T-cell (primary cell): ENCODE measurements at regions not wholly inside any gene's neighbourhood (a gene's known extent, or its start where the extent isn't known, plus 50 kb on each side); places are given as distances from the start of the nearest gene placed in this dataset.

Experiments used
- ATAC-seq, 4 experiments: fragments of 200-7000 bp in 3 of 4; fragments of 150-1000 bp in 1 of 4; cut with Tn5 transposase; replicated peaks in 1 of 4; 1 replicate in 3 of 4; 2 replicates in 1 of 4; pipeline ENCODE4 v1.10.0; 2021; ENCODE audit warnings: moderate library complexity in 3 of 4, mild to moderate bottlenecking in 2 of 4, moderate number of reproducible peaks in 1 of 4
- CTCF ChIA-PET, 2 donors: fragments of 300-600 bp; sonication (Branson Sonifier 250); formaldehyde crosslinking; loops; one replicate each; lab custom pipeline; 2022; ENCODE audit warnings: antibody characterized with exemption in 2 of 2; lab: Charles Lee
- POLR2A ChIA-PET, 2 donors: fragments of 300-600 bp; sonication (Branson Sonifier 250); formaldehyde crosslinking; loops; one replicate each; lab custom pipeline; 2022; ENCODE audit warnings: antibody characterized with exemption in 2 of 2; lab: Charles Lee
- DNase-seq, 35 experiments: peaks; one replicate each; pipeline versions ENCODE4 v3.0.0 to v3.0.0-alpha.2; 2013 to 2023
- H3K27ac ChIP-seq: one replicate; pipeline ENCODE4 v1.5.1; 2013; ENCODE audit warnings: low read length
- H3K27me3 ChIP-seq, 2 experiments: replicated peaks in 1 of 2; 1 replicate in 1 of 2; 2 replicates in 1 of 2; pipeline versions ENCODE4 v1.6.1 to v1.7.0; 2013; ENCODE audit warnings: low read length in 1 of 2, mixed read lengths in 1 of 2; ENCODE audit not compliant: control insufficient read depth in 2 of 2, insufficient read depth in 2 of 2; ENCODE audit errors: extremely low read depth in 1 of 2
- H3K36me3 ChIP-seq, 2 donors: 1 replicate in 1 of 2; 2 replicates in 1 of 2; pipeline versions ENCODE4 v1.6.1 to v1.7.0; 2013; ENCODE audit warnings: low read length in 1 of 2; ENCODE audit not compliant: control insufficient read depth in 2 of 2, insufficient read depth in 1 of 2; ENCODE audit errors: extremely low read depth in 1 of 2
- H3K4me1 ChIP-seq, 2 experiments: 1 replicate in 1 of 2; 2 replicates in 1 of 2; pipeline versions ENCODE4 v1.6.1 to v1.7.0; 2013; ENCODE audit warnings: low read length in 2 of 2, mixed read lengths in 1 of 2; ENCODE audit not compliant: insufficient read depth in 2 of 2, control insufficient read depth in 1 of 2; ENCODE audit errors: extremely low read depth in 1 of 2
- H3K4me3 ChIP-seq, 2 donors: 1 replicate in 1 of 2; 2 replicates in 1 of 2; pipeline versions ENCODE4 v1.5.1 to v1.7.0; 2013; ENCODE audit warnings: mild to moderate bottlenecking in 2 of 2, low read length in 1 of 2, moderate library complexity in 1 of 2; ENCODE audit not compliant: control insufficient read depth in 1 of 2; ENCODE audit errors: extremely low read depth in 1 of 2
- H3K9me3 ChIP-seq: 2 replicates; pipeline ENCODE4 v1.7.0; 2013
- H3K27ac Mint-ChIP-seq, 2 donors: one replicate each; pipeline ENCODE4 v1.8.0; 2020 to 2021; ENCODE audit warnings: mild to moderate bottlenecking in 2 of 2, mixed read lengths in 2 of 2
- H3K27me3 Mint-ChIP-seq, 2 donors: one replicate each; pipeline ENCODE4 v1.8.0; 2021 to 2022; ENCODE audit warnings: mixed read lengths in 2 of 2
- H3K36me3 Mint-ChIP-seq: one replicate; pipeline ENCODE4 v1.8.0; 2021; ENCODE audit warnings: mixed read lengths
- H3K4me1 Mint-ChIP-seq, 3 donors: one replicate each; pipeline ENCODE4 v1.8.0; 2020 to 2022; ENCODE audit warnings: mixed read lengths in 3 of 3, mild to moderate bottlenecking in 1 of 3
- H3K4me3 Mint-ChIP-seq, 3 donors: one replicate each; pipeline ENCODE4 v1.8.0; 2020 to 2022; ENCODE audit warnings: mild to moderate bottlenecking in 3 of 3, mixed read lengths in 3 of 3, moderate library complexity in 3 of 3
- H3K9me3 Mint-ChIP-seq, 3 donors: one replicate each; pipeline ENCODE4 v1.8.0; 2020 to 2022; ENCODE audit warnings: mixed read lengths in 3 of 3
- WGBS: methylation state at CpG from one replicate; pipeline ENCODE4 v1.1.5; 2013; ENCODE audit warnings: missing lambda C conversion rate; ENCODE audit not compliant: insufficient coverage; 5-methylcytosine and 5-hydroxymethylcytosine counted together

DNA sequence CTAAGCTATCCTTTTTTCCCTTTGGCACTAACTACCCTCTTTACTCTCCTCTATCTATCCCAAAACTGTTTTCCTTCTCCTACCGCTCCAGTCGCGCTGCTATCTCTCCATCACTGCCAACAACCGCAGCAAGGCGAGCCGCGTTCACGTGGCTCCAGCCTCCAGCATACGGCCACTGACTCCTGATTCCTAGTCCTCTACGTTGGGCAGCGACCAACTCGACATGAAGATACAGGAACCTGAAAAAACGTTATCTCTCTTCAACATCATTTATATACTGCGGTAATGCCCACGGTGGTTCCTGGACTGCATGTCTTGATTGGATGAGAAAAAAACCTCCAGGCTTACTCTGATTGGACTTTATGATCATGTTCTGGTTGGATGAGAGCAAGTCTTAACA is 129.5 kb downstream of the ZNF716 start:
- POLR2A ChIA-PET = no interaction called here
- 91% methylated on average over 9 of the region's 15 CpGs for WGBS
- Mint-ChIP-seq H3K36me3 (no peaks in the 10 kb centered on the region), H3K4me1 (no peaks in the 10 kb centered on the region), H3K27ac (no peak overlapping the region), H3K9me3 (peaks cover 23 to 34% (median 25%) of the 10 kb centered on the region in 3 donors), H3K27me3 (no peaks in the 10 kb centered on the region), H3K4me3 (no peak overlapping the region)
- no peak overlapping the region for H3K4me3 ChIP-seq
- no peak overlapping the region for H3K27ac ChIP-seq
- no peaks in the 10 kb centered on the region for H3K4me1 ChIP-seq
- CTCF ChIA-PET = no interaction called here
- no peaks in the 10 kb centered on the region for H3K27me3 ChIP-seq
- no peaks in the 10 kb centered on the region for H3K9me3 ChIP-seq
- no peak for ATAC-seq
- DNase-seq = no peak
- no peaks in the 10 kb centered on the region for H3K36me3 ChIP-seq
